ENCODE measurements at regions not wholly inside any gene's neighbourhood (a gene's known extent, or its start where the extent isn't known, plus 50 kb on each side); places are given as distances from the start of the nearest gene placed in this dataset.

- WGBS, 3 donors: 62 to 65% (median 65%) methylated on average over 7 of the region's 7 CpGs
- no peak for ATAC-seq
- Histone ChIP-seq H3K9me3 (no peaks in the 10 kb centered on the region), H3K27ac (no peak overlapping the region), H3K27me3 (ENCODE audit: insufficient read depth in 3 of 3, low read length in 2 of 3) (no peaks in the 10 kb centered on the region), H3K4me3 (no peak overlapping the region), H3K36me3 (ENCODE audit: insufficient read depth in 1 of 2, low read depth in 1 of 2) (no peaks in the 10 kb centered on the region), H3K4me1 (no peaks in the 10 kb centered on the region)
- intact Hi-C loops (cut with DNase I): no loop called here
- no peak for DNase-seq
- TF ChIP-seq CTCF (IDR thresholded peaks at IDR 0.05): no peak
These were observed 152.0 kb downstream of the MACC1 start for GRCh38 chr7:20064974-20065862.

GRCh38 chr7:20064181-20064970 is 152.8 kb downstream of the MACC1 start:
- WGBS, 3 donors: 62 to 64% (median 63%) methylated on average over 5 of the region's 5 CpGs
- H3K4me1 ChIP-seq: no peaks in the 10 kb centered on the region
- DNase-seq (no peak), ATAC-seq (no peak)
- no peaks in the 10 kb centered on the region for H3K36me3 ChIP-seq (ENCODE audit: insufficient read depth in 1 of 2, low read depth in 1 of 2)
- no peak for TF ChIP-seq CTCF (IDR thresholded peaks at IDR 0.05)
- no peak overlapping the region for H3K27ac ChIP-seq
- H3K4me3 ChIP-seq: no peak overlapping the region
- no peaks in the 10 kb centered on the region for H3K27me3 ChIP-seq (ENCODE audit: insufficient read depth in 3 of 3, low read length in 2 of 3)
- intact Hi-C loops (cut with DNase I): no loop called here
- H3K9me3 ChIP-seq: no peaks in the 10 kb centered on the region

- Histone ChIP-seq H3K9me3 (no peaks in the 10 kb centered on the region), H3K36me3 (ENCODE audit: insufficient read depth in 1 of 2, low read depth in 1 of 2) (no peaks in the 10 kb centered on the region), H3K27ac (no peak overlapping the region), H3K4me3 (no peak overlapping the region), H3K4me1 (no peaks in the 10 kb centered on the region), H3K27me3 (ENCODE audit: insufficient read depth in 3 of 3, low read length in 2 of 3) (no peaks in the 10 kb centered on the region)
- ATAC-seq (no peak), DNase-seq (no peak)
- WGBS, 3 donors: 56 to 60% (median 57%) methylated on average over 3 of the region's 3 CpGs
- intact Hi-C loops (cut with DNase I): no loop called here
- TF ChIP-seq CTCF (IDR thresholded peaks at IDR 0.05): no peak
These were observed 153.5 kb downstream of the MACC1 start for GRCh38 chr7:20063644-20064043.

GRCh38 chr7:20062932-20063331 is 154.3 kb downstream of the MACC1 start:
- no peaks in the 10 kb centered on the region for H3K27me3 ChIP-seq (ENCODE audit: insufficient read depth in 3 of 3, low read length in 2 of 3)
- no peak overlapping the region for H3K27ac ChIP-seq
- H3K9me3 ChIP-seq: no peaks in the 10 kb centered on the region
- TF ChIP-seq CTCF (IDR thresholded peaks at IDR 0.05): no peak
- no peak overlapping the region for H3K4me3 ChIP-seq
- H3K4me1 ChIP-seq: no peaks in the 10 kb centered on the region
- intact Hi-C loops (cut with DNase I): no loop called here
- no peak for ATAC-seq
- WGBS, 3 donors: 86 to 98% (median 95%) methylated on average over 1 of the region's 1 CpG
- H3K36me3 ChIP-seq (ENCODE audit: insufficient read depth in 1 of 2, low read depth in 1 of 2): no peaks in the 10 kb centered on the region
- DNase-seq: no peak
